ENCODE measurements at regions not wholly inside any gene's neighbourhood (a gene's known extent, or its start where the extent isn't known, plus 50 kb on each side); places are given as distances from the start of the nearest gene placed in this dataset.

DNA sequence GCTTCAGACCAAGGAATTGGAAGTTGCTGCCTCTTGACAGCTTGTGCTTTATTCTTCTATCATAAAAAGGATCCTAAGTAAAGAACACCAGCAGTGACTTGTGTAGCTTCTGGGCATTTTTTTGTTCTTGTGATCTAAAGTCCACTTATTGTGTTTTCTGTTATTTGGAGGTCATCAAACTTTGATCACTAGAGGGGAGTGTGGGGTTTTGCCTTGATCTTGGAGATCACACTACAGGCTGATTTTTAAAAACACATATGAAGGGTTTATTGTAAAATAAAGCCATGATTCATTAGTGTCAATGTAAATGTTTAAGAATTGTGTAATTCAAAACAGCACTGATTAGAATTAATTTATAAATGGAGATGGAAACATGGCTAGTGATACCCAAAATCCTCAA, 328.7 kb upstream of the EDNRB start:
- H3K27ac ChIP-seq (ENCODE audit: extremely low read length, insufficient read depth, low read length) = no peak overlapping the region
- TF ChIP-seq, protein P1, sequence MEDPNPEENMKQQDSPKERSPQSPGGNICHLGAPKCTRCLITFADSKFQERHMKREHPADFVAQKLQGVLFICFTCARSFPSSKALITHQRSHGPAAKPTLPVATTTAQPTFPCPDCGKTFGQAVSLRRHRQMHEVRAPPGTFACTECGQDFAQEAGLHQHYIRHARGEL (CRISPR knock-in tag; IDR thresholded peaks at IDR 0.05) = no peak
- TF ChIP-seq DR1 (CRISPR knock-in tag; IDR thresholded peaks at IDR 0.05) = no peak
- in situ Hi-C loops (cut with HindIII; ENCODE audit: extremely low pct_ligation_motif_present, low pct_unique_long_range_greater_than_20kb) (no loop called here), intact Hi-C loops (cut with micrococcal nuclease; ENCODE audit: unreplicated experiment) (no loop called here)
- H3K4me2 ChIP-seq (ENCODE audit: low read depth, low read length) = no peak overlapping the region
- no peaks in the 10 kb centered on the region for H3K27me3 ChIP-seq (ENCODE audit: control insufficient read depth in 1 of 2, insufficient read depth in 2 of 2, low read length in 2 of 2)
- DNase-seq (ENCODE audit: low spot score) = no peak
- no peaks in the 10 kb centered on the region for H3K9me3 ChIP-seq (ENCODE audit: low read length)
- FAIRE-seq = no peak
- no peak for ATAC-seq
- H4K20me1 ChIP-seq (ENCODE audit: insufficient read depth, low read length) = no peaks in the 10 kb centered on the region
- H3K36me3 ChIP-seq (replicated peaks in 1 of 2; ENCODE audit: control insufficient read depth in 1 of 2, insufficient read depth in 2 of 2, low read length in 2 of 2) = no peaks in the 10 kb centered on the region
- no peaks in the 10 kb centered on the region for H3K4me1 ChIP-seq (ENCODE audit: insufficient read depth, low read length)
- ChIA-PET POLR2A (no interaction called here), CTCF (ENCODE audit: low intra/inter-chr PET ratio, low total read pairs) (no interaction called here)
- H3K79me2 ChIP-seq (ENCODE audit: insufficient read depth, low read length) = no peaks in the 10 kb centered on the region
- no peak overlapping the region for H3K4me3 ChIP-seq (replicated peaks in 1 of 3; ENCODE audit: insufficient read depth in 1 of 3, low read depth in 2 of 3, low read length in 3 of 3)
- BruUV-seq (replicated peaks) = no TSS peak
- no peak overlapping the region for H2AFZ ChIP-seq (ENCODE audit: low read length)
- no peak overlapping the region for H3K9ac ChIP-seq (ENCODE audit: insufficient read depth, low read depth, low read length)

DNA sequence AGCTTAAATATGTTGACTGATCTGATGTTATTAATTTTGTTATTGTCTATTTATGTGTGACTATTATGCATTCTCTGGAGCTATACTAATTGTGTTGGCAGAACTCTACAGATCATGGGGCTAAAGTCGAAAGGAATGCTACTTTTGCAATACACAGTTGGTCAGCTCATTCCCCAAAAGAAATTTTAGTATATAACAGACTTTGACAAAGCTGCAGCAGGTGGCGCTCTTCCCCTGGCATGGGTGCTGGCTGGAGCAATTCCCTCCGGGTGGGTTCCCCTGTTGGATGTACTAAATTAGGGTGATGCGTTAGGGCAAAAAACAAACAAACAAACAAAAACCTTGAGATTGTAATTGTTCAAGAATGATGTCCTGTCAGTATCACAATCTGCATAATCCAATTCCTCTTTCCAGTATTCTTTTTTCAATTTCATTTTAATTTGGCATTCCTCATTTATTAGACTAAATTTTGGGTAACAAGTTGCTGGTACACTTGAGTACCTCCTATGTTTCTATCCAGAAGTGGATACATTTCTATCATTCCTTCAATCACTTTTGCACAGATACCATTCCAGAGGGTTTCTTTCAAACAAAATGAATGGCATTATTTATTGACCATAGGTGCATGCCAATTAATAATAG, 322.8 kb upstream of the EDNRB start:
- no peak overlapping the region for H3K4me2 ChIP-seq (ENCODE audit: low read depth, low read length)
- DNase-seq (ENCODE audit: low spot score) (peak; percentile 27), FAIRE-seq (no peak), ATAC-seq (peak; percentile 83)
- H3K27me3 ChIP-seq (ENCODE audit: control insufficient read depth in 1 of 2, insufficient read depth in 2 of 2, low read length in 2 of 2) = no peaks in the 10 kb centered on the region
- H3K4me3 ChIP-seq (replicated peaks in 1 of 3; ENCODE audit: insufficient read depth in 1 of 3, low read depth in 2 of 3, low read length in 3 of 3) = no peak overlapping the region
- no peaks in the 10 kb centered on the region for H3K4me1 ChIP-seq (ENCODE audit: insufficient read depth, low read length)
- H4K20me1 ChIP-seq (ENCODE audit: insufficient read depth, low read length) = no peaks in the 10 kb centered on the region
- intact Hi-C loops (cut with micrococcal nuclease; ENCODE audit: unreplicated experiment) (loop anchor here (1.0 kb wide), 2 partner anchors 518 to 565 kb away; no protein-coding TSS in a partner anchor), in situ Hi-C loops (cut with HindIII; ENCODE audit: extremely low pct_ligation_motif_present, low pct_unique_long_range_greater_than_20kb) (no loop called here)
- BruUV-seq (replicated peaks) = no TSS peak
- no peak overlapping the region for H3K27ac ChIP-seq (ENCODE audit: extremely low read length, insufficient read depth, low read length)
- no peak overlapping the region for H3K9ac ChIP-seq (ENCODE audit: insufficient read depth, low read depth, low read length)
- CTCF ChIA-PET (ENCODE audit: low intra/inter-chr PET ratio, low total read pairs) = interaction anchor here (2.9 kb wide), 1 partner anchor 737 kb away, joined by 20 read pairs; no protein-coding TSS in a partner anchor
- H3K36me3 ChIP-seq (replicated peaks in 1 of 2; ENCODE audit: control insufficient read depth in 1 of 2, insufficient read depth in 2 of 2, low read length in 2 of 2) = no peaks in the 10 kb centered on the region
- H3K9me3 ChIP-seq (ENCODE audit: low read length) = no peaks in the 10 kb centered on the region
- no peaks in the 10 kb centered on the region for H3K79me2 ChIP-seq (ENCODE audit: insufficient read depth, low read length)
- TF ChIP-seq RAD21 (CRISPR knock-in tag; IDR thresholded peaks at IDR 0.05) (peak; percentile 58), SMC3 (IDR thresholded peaks at IDR 0.05; ENCODE audit: low read length) (peak; percentile 60), ZNF460 (CRISPR knock-in tag; IDR thresholded peaks at IDR 0.05; ENCODE audit: borderline replicate concordance) (no peak), STAG1 (CRISPR knock-in tag; IDR thresholded peaks at IDR 0.05) (peak; percentile 86)
- TF ChIP-seq, protein P2, sequence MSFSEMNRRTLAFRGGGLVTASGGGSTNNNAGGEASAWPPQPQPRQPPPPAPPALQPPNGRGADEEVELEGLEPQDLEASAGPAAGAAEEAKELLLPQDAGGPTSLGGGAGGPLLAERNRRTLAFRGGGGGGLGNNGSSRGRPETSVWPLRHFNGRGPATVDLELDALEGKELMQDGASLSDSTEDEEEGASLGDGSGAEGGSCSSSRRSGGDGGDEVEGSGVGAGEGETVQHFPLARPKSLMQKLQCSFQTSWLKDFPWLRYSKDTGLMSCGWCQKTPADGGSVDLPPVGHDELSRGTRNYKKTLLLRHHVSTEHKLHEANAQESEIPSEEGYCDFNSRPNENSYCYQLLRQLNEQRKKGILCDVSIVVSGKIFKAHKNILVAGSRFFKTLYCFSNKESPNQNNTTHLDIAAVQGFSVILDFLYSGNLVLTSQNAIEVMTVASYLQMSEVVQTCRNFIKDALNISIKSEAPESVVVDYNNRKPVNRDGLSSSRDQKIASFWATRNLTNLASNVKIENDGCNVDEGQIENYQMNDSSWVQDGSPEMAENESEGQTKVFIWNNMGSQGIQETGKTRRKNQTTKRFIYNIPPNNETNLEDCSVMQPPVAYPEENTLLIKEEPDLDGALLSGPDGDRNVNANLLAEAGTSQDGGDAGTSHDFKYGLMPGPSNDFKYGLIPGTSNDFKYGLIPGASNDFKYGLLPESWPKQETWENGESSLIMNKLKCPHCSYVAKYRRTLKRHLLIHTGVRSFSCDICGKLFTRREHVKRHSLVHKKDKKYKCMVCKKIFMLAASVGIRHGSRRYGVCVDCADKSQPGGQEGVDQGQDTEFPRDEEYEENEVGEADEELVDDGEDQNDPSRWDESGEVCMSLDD (CRISPR knock-in tag; IDR thresholded peaks at IDR 0.05; ENCODE audit: borderline replicate concordance) = no peak
- TF ChIP-seq, protein P3, sequence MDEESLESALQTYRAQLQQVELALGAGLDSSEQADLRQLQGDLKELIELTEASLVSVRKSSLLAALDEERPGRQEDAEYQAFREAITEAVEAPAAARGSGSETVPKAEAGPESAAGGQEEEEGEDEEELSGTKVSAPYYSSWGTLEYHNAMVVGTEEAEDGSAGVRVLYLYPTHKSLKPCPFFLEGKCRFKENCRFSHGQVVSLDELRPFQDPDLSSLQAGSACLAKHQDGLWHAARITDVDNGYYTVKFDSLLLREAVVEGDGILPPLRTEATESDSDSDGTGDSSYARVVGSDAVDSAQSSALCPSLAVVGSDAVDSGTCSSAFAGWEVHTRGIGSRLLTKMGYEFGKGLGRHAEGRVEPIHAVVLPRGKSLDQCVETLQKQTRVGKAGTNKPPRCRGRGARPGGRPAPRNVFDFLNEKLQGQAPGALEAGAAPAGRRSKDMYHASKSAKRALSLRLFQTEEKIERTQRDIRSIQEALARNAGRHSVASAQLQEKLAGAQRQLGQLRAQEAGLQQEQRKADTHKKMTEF (CRISPR knock-in tag; IDR thresholded peaks at IDR 0.05) = no peak
- TF ChIP-seq, protein P4, sequence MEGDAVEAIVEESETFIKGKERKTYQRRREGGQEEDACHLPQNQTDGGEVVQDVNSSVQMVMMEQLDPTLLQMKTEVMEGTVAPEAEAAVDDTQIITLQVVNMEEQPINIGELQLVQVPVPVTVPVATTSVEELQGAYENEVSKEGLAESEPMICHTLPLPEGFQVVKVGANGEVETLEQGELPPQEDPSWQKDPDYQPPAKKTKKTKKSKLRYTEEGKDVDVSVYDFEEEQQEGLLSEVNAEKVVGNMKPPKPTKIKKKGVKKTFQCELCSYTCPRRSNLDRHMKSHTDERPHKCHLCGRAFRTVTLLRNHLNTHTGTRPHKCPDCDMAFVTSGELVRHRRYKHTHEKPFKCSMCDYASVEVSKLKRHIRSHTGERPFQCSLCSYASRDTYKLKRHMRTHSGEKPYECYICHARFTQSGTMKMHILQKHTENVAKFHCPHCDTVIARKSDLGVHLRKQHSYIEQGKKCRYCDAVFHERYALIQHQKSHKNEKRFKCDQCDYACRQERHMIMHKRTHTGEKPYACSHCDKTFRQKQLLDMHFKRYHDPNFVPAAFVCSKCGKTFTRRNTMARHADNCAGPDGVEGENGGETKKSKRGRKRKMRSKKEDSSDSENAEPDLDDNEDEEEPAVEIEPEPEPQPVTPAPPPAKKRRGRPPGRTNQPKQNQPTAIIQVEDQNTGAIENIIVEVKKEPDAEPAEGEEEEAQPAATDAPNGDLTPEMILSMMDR (CRISPR knock-in tag; IDR thresholded peaks at IDR 0.05) = peak; percentile 69
- POLR2A ChIA-PET = no interaction called here
- 0% methylated on average over 4 of the region's 4 CpGs for WGBS (ENCODE audit: low lambda C conversion rate)
- no peak overlapping the region for H2AFZ ChIP-seq (ENCODE audit: low read length)

All from HepG2 (cell line).